GM12801 (cell line): ENCODE measurements at regions not wholly inside any gene's neighbourhood (a gene's known extent, or its start where the extent isn't known, plus 50 kb on each side); places are given as distances from the start of the nearest gene placed in this dataset.

Source experiments
- TF ChIP-seq, protein P1 (sequence below): IDR thresholded peaks from one replicate; pipeline ENCODE4 v1.5.1; 2011; ENCODE audit warnings: control low read depth; ENCODE audit not compliant: insufficient read length; ENCODE audit errors: extremely low read depth

DNA sequence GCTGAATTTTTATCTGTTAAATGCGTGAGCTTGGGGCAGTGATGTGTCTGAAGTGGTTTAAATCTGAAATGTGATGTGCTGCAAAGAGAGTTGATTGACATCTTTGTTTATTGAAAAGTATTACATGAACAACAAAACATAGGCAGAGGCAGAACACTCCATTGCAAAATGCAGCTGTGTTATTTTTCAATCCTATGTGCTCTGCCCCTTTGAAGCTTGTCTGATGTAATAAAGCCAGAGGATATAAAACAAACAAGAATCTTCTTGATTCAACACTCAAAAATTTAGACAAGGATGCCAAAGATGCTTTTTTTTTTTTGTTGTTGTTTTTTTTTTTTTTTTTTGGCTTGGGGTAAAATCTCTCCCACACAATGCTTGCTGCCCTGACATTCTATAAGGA, 482.4 kb upstream of the MMS22L start:
- TF ChIP-seq, protein P1, sequence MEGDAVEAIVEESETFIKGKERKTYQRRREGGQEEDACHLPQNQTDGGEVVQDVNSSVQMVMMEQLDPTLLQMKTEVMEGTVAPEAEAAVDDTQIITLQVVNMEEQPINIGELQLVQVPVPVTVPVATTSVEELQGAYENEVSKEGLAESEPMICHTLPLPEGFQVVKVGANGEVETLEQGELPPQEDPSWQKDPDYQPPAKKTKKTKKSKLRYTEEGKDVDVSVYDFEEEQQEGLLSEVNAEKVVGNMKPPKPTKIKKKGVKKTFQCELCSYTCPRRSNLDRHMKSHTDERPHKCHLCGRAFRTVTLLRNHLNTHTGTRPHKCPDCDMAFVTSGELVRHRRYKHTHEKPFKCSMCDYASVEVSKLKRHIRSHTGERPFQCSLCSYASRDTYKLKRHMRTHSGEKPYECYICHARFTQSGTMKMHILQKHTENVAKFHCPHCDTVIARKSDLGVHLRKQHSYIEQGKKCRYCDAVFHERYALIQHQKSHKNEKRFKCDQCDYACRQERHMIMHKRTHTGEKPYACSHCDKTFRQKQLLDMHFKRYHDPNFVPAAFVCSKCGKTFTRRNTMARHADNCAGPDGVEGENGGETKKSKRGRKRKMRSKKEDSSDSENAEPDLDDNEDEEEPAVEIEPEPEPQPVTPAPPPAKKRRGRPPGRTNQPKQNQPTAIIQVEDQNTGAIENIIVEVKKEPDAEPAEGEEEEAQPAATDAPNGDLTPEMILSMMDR, result no peak

- TF ChIP-seq, protein P1, result no peak
Measured at GRCh38 chr6:97771372-97771771, 488.4 kb upstream of the MMS22L start.

DNA sequence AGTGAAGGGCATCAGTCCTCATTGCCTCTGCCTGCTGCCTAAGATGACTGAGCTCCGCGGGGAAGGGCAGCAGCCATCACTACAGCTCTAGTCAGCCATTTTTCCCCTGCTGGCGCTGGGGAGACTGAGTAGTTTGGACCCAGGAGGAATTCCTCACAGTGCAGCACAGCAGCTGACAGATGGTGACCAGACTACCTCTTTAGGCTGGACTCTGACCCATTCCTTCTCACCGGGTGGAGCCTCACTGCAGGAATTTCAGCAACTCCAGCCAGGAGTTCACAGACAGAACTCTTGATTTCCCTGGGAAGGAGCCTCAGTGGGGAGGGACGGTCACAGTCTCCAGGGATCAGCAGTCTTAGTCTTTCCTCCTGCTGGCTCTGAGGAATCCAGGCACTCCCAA, 492.0 kb upstream of the MMS22L start:
- TF ChIP-seq, protein P1, result no peak

- TF ChIP-seq, protein P1, result no peak
Measured at GRCh38 chr6:97778290-97779038, 495.4 kb upstream of the MMS22L start.

DNA sequence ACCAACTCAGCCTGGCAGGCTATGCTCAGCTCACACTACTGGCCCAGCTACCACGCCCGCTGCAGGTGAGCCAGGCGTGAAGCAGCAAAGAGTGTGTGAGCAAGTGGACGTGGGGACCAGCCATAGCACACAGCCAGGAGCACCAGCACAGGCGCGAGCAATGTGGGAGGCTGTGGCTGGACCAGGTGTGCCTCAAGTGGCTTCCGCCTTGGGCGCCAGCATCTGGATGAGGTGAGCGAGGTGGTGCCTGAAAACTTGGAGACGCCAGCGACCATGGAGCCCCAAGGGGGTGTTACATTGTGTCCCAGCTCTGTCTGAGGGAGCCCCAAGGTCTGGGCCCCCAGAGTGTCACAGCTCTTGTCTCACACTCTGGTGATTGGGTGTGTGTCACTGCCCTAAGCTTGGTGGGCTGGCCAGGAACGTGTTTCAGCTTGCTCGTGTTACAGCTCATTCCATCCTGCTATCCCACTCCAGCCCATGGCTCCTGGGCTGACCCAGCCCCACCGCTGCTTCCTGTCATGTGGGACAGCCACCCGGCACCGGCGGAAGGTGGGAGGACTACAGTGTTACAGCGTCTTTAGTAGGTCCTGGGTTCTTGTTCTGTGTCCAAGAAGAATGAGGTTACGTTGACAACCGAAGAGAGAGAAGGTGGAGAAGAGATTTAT, 508.0 kb upstream of the MMS22L start:
- TF ChIP-seq, protein P1, result no peak

DNA sequence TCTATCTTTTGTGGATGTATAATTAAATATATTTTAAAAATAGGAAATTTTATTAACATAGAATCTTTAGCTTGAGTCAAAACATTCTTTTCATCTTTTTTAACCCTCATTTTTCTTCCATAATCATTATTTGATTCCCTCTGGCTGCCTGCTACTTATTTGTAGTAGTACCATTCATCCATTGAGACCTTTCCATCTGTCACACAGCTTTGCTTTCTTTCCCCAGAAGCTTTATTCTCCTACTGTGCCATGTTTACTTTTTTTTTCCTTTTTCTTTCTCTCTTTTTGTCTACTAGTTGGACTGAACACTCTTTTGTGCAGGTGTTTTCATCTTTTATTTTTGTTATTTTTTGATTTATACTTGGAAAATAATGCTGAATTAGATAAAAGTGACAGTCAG, 522.6 kb upstream of the MMS22L start:
- TF ChIP-seq, protein P1, result no peak

DNA sequence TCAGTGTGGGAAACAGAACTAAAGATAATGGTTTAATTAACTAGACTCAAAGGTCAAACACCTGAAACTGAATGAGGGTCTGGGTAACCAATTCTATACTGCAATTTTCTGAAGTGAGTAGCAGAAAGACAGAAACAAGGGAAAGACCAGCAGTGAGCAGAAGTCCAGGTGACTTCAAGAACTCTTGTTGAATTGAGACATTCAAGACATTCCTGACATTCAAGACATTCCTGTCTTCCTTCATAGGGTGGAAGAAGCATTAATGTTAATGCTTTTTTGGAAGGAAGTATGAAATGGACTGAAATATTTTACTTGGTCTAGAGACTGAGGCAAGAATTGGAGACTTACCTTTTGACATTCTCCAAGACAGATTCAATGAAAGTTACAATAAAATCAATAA, 529.9 kb upstream of the MMS22L start:
- TF ChIP-seq, protein P1, result no peak
